Heart left ventricle (tissue), 13 donors: ENCODE measurements at regions not wholly inside any gene's neighbourhood (a gene's known extent, or its start where the extent isn't known, plus 50 kb on each side); places are given as distances from the start of the nearest gene placed in this dataset.

Source experiments
- CTCF ChIP-seq, 12 donors: fragments of 200-600 bp; sonication (generic) in 4 of 12; IDR thresholded peaks; one replicate each; pipeline versions ENCODE4 v1.5.0 to v1.8.0; 2018 to 2022; ENCODE audit warnings: antibody characterized with exemption in 12 of 12, mild to moderate bottlenecking in 5 of 12
- POLR2A ChIP-seq, 2 donors: fragments of 450-650 bp; IDR thresholded peaks; one replicate each; pipeline ENCODE4 v1.6.1; 2017; ENCODE audit warnings: antibody characterized with exemption in 2 of 2, mild to moderate bottlenecking in 2 of 2, moderate library complexity in 2 of 2
- donor health status: ischemic (EF 13 %, LVEDD 7.1; RV severe dilation, severe dysfunction).
- donor health status: DM: no; HTN: yes; CAD: no.
- donor health status: DM: no; HTN: no; CAD: no.
- donor health status: ischemic (EF 25% LVEDD 6.9; RV normal size, moderate dysfunction).
- donor health status: ischemic (EF 25% LVEDD 5.7; RV mildly dilated, moderate dysfunction).
- donor health status: ischemic (EF 35%, LVEDD 5.7; RV mildly dilated, moderate dysfunction).
- donor health status: nonischemic (EF 11% LVEDD 7.7; RV severe dilation, severe dysfunction).
- donor health status: DM: yes; HTN: yes; CAD: no.
- donor health status: PGD.
- donor health status: ischemic (EF 29% LVEDD 5.4; RV normal size, mild dysfunction).
- donor health status: nonischemic (EF 23%, LVEDD 6.1; RV moderate dilation, normal function).

GRCh38 chr5:2803751-2804150, 52.3 kb upstream of the IRX2 start:
- TF ChIP-seq CTCF (IDR thresholded peaks at IDR 0.05) (no peak), POLR2A (IDR thresholded peaks at IDR 0.05) (no peak)
